DOHH2 (cell line): ENCODE measurements at regions not wholly inside any gene's neighbourhood (a gene's known extent, or its start where the extent isn't known, plus 50 kb on each side); places are given as distances from the start of the nearest gene placed in this dataset.

Experiments
- CTCF ChIP-seq: fragments of 200-600 bp; sonication (generic); IDR thresholded peaks from one replicate; pipeline ENCODE4 v1.5.1; 2014; ENCODE audit warnings: antibody characterized with exemption, mild to moderate bottlenecking, low read depth, low read length; ENCODE audit not compliant: poor library complexity, severe bottlenecking
- EZH2phosphoT487 ChIP-seq: fragments of 200-600 bp; sonication (generic); IDR thresholded peaks from 2 replicates; pipeline ENCODE4 v1.6.1; 2017; ENCODE audit warnings: borderline replicate concordance, mild to moderate bottlenecking, antibody characterized with exemption, low read length, moderate library complexity, mixed read lengths

GRCh38 chr2:54377451-54377850, 78.7 kb upstream of the SPTBN1 start:
- TF ChIP-seq CTCF: no peak
- TF ChIP-seq EZH2phosphoT487: no peak
